ENCODE measurements at regions not wholly inside any gene's neighbourhood (a gene's known extent, or its start where the extent isn't known, plus 50 kb on each side); places are given as distances from the start of the nearest gene placed in this dataset.
A peak's percentile ranks its signal among the peaks of the same experiment; 100 is the strongest.

GRCh38 chrX:116226665-116227484 is 56.3 kb downstream of the AGTR2 start:
- no peak for DNase-seq (ENCODE audit: low read depth in 2 of 2)

- DNase-seq (ENCODE audit: low read depth in 2 of 2) = no peak
Measured at GRCh38 chrX:116230130-116230898, 59.8 kb downstream of the AGTR2 start.

DNA sequence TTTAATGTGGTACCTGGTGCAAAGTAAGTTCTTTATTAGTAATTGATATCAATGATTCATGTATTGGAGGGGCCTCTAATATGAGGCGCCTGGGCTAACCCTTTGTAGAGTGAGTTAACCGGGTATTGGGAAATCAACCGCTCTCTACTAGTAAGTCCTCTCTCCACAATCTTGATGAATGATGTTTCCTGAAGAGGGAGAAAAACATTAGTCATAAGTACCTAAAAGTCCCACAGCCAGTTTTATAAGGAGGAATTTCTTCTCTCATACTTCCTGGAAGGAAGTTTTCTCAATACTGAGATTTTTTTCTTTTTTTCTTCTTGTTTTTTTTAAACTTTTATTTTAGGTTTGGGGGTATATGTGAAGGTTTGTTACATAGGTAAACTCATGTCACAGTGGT is 62.3 kb downstream of the AGTR2 start:
- DNase-seq (ENCODE audit: low read depth in 2 of 2) = peak; percentile 2 to 5

- no peak for DNase-seq (ENCODE audit: low read depth in 2 of 2)
Measured at GRCh38 chrX:116236666-116237065, 66.1 kb downstream of the AGTR2 start.

GRCh38 chrX:116238093-116238492 is 67.5 kb downstream of the AGTR2 start:
- no peak for DNase-seq (ENCODE audit: low read depth in 2 of 2)

GRCh38 chrX:116238567-116239255 is 68.2 kb downstream of the AGTR2 start:
- DNase-seq (ENCODE audit: low read depth in 2 of 2) = no peak

DNA sequence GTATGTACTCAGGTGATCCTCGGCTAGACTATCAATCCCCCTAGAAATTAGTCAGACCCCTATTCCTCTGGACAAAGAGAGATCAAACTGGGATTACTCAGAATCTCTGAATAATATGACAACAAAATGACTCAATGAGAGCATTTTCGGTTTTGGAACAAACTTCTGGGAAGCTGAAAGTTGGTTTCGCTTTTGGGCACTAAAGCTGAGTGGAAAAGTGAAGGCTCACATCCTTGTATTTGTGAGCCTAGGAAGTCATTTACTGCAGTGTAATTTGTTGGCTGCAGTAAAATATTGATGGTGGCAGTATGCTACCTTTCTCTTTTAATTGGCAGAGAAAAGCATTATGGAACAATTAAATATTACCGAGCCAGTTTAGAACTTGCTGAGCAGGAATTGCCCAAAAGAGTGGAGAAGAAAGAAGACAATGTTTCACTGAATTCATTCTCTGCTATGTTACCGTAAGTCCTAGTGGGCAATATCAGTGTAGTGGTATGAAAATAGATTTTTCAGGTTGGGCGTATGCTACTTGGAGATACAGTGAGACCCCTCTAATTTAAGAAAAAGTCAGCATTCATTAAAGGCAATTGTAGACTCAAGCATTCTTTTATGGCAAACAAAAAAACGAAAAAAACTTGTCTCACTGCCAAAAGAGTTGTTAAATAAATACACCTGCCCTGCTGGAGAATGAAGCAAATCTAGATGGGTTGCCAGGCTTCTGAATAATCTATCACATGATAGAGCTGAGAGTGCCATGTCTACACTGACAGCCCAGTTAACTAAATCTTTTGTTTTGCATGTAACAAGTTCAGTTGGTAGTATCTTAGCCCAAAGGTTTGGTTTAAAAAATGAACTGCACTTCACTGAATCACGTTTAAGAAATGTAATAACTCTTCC is 69.6 kb downstream of the AGTR2 start:
- DNase-seq (ENCODE audit: low read depth in 2 of 2) = no peak

GRCh38 chrX:116241001-116241400 is 70.5 kb downstream of the AGTR2 start:
- no peak for DNase-seq (ENCODE audit: low read depth in 2 of 2)

GRCh38 chrX:116243039-116243438 is 72.5 kb downstream of the AGTR2 start:
- no peak for DNase-seq (ENCODE audit: low read depth in 2 of 2)

GRCh38 chrX:116246261-116246660 is 75.7 kb downstream of the AGTR2 start:
- DNase-seq (ENCODE audit: low read depth in 2 of 2) = no peak

DNA sequence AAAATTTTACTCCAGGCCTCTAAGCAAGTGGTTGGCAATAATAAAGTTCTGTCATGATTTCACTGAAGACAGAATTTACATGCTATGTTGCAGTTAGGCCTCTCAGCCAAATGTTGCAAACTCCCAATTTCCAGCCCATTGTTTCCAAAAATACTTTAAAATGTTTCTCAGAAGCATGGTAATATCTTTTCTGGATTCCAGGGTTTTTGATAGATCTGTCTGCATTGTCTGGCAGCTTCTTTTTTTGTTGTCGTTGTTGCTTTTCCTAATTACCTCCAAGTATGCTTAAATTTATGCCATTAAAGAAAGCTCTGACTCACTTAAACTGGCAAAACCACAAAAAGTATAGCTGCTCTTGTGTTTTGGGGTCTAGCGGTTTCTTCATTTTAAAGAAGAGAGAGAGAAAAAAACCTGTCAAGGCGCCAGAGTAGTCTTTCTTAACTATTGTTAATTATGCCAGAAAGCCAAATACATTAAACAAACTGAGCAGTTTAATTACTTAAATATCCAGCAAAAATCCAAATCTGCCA is 97.0 kb downstream of the AGTR2 start:
- DNase-seq (ENCODE audit: low read depth in 2 of 2) = no peak

DNA sequence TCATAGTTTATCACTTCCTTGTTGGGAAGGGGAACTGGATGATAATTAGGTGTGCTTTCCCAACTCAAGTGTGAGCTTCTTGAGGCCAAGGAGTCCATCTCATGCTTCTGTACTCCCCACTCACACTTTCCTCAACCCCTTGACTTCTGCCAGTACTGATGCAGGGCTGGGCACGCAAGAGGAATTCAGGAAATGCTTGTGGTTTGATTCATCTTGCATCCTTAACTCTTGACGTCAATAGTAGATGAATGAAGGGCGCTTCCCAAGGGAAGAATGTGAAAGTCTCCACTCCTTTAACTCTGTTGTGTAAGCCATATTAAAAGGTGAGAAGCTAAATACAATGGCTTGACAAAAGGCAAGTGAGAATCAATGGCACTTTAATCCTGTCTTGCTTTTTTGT is 101.8 kb downstream of the AGTR2 start:
- DNase-seq (ENCODE audit: low read depth in 2 of 2) = peak; percentile 27 to 42

GRCh38 chrX:116272861-116273260 is 102.3 kb downstream of the AGTR2 start:
- DNase-seq (ENCODE audit: low read depth in 2 of 2) = no peak

DNA sequence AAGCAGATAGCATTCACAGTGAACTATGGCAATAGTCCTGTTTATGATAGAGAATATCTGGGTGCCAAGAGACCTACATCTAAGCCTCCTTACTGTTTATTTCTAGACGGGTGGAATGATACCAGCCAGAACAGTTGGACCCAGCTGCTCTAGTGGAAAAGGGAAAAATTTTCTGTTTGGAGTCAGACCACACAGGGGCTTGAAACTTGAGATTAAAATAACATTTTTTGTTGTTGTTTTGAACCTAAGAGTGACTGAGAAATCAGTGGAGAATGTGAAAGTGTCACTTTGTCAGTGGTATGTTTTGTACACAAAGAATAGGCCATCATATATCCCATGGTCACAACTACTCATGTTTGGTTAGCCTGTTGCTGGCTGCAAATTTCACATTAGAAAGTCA is 105.7 kb downstream of the AGTR2 start:
- no peak for DNase-seq (ENCODE audit: low read depth in 2 of 2)

DNA sequence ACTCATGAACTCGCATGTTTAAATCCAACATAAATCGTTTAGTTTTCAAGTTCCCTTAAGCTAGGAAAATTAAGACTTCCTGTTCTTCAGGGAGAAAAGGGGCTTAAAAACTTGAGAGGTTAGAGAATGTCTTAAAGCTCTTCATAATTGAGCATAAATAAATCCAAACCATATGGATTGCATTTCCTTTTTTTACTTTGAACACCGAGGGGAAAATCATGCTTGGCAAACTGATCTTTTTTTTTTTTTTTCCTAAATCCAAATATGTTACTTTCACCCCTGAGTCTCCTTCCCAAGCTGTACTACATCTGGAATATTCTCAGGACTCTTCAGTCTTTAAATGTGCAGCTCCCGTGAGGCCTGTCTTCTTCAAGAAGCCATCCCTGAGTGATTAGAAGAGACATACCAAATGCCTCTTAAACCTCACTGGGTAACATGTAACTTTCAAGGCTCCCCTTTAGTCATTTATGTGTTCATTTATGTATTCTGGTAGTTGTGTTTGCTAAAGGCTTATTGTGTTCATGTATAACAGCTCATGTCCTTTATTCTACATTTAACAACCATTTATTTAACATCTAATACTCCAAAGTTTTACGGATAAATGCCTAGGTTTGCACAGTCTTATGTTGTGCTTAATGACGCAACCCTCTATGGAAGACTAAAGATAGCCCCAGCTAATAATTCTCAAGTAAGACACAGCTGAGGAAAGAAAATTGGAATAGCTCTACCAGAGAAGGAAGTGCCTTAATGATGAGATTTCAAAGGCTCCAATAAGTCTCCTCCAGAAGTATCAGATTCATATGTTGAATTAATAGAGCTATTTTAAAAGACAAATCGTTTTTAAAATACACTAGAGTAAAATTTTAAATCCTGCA is 107.0 kb downstream of the AGTR2 start:
- DNase-seq (ENCODE audit: low read depth in 2 of 2) = no peak

DNA sequence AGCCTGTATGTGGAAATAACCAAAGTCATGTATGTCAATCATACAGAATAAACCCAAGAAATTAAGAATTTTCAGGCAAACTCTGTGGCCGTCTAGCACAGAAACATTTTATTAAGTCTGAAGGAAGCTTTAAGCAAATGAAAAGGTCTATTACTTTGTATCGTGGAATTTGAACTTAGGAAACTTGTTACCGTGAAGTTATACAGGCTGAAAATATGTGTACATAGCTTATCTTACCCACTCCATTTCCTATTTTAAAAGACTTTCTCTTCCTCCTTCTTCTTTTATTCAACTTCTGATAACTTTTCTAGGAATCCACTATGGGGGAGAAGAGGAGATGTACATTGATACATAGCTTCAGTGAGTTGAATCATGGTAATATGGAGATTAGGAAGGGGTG is 108.3 kb downstream of the AGTR2 start:
- DNase-seq (ENCODE audit: low read depth in 2 of 2) = no peak

- DNase-seq (ENCODE audit: low read depth in 2 of 2) = no peak
Measured at GRCh38 chrX:116281106-116281505, 110.6 kb downstream of the AGTR2 start.

- DNase-seq (ENCODE audit: low read depth in 2 of 2) = no peak
Measured at GRCh38 chrX:116282751-116283150, 112.2 kb downstream of the AGTR2 start.

DNA sequence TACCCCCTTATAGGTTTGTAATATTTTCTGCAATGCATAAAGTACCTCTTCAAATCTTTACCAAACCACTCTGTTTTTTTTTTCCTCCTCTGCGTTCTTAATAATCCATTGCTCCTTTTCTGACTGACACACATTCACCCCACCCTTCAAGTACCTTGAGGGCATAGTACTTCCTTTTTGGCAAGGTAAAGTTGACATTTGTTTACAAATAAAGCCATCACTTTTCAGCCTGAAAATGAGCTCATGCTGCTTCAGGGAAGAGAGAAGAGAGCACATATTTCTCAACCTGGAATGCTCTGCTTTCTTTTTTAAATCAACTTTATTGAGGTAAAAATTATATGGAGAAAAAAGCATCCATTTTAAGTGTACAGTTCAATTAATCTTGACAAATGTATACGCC is 113.9 kb downstream of the AGTR2 start:
- DNase-seq (ENCODE audit: low read depth in 2 of 2) = no peak

- DNase-seq (ENCODE audit: low read depth in 2 of 2) = no peak
Measured at GRCh38 chrX:116285501-116285900, 115.0 kb downstream of the AGTR2 start.
